ENCODE measurements at regions not wholly inside any gene's neighbourhood (a gene's known extent, or its start where the extent isn't known, plus 50 kb on each side); places are given as distances from the start of the nearest gene placed in this dataset.

GRCh38 chr9:78940121-78940855, 631.5 kb upstream of the TLE4 start:
- Histone ChIP-seq H3K27ac (no peak overlapping the region), H3K36me3 (no peaks in the 10 kb centered on the region), H3K4me1 (no peaks in the 10 kb centered on the region), H3K27me3 (no peaks in the 10 kb centered on the region), H3K9me3 (no peaks in the 10 kb centered on the region), H3K4me3 (no peak overlapping the region)
- no peak for DNase-seq
- intact Hi-C loops (cut with DNase I; ENCODE audit: low total_unique reads): no loop called here
- in situ Hi-C loops (cut with MboI; ENCODE audit: low pct_ligation_motif_present in 1 of 4, low pct_unique_long_range_greater_than_20kb in 1 of 4, low sequenced_read_pairs in 3 of 4): no loop called here
- no peak for TF ChIP-seq POLR2AphosphoS5 (IDR thresholded peaks at IDR 0.05)
- no peak for TF ChIP-seq CTCF (IDR thresholded peaks at IDR 0.05)
- no peak for TF ChIP-seq EP300 (IDR thresholded peaks at IDR 0.05; ENCODE audit: low read depth)
- TF ChIP-seq POLR2A (IDR thresholded peaks at IDR 0.05): no peak
- 33 to 81% methylated on average over 1 to 4 of the region's 4 CpGs for WGBS, 2 donors (ENCODE audit: low coverage in 1 of 2)

GRCh38 chr9:78954286-78954685, 617.5 kb upstream of the TLE4 start:
- DNase-seq: no peak
- Histone ChIP-seq H3K9me3 (peaks cover 0 to 4% of the 10 kb centered on the region in 2 donors), H3K27ac (no peak overlapping the region), H3K27me3 (no peaks in the 10 kb centered on the region), H3K4me1 (no peaks in the 10 kb centered on the region), H3K4me3 (no peak overlapping the region), H3K36me3 (no peaks in the 10 kb centered on the region)
- TF ChIP-seq POLR2AphosphoS5 (IDR thresholded peaks at IDR 0.05): no peak
- TF ChIP-seq CTCF (IDR thresholded peaks at IDR 0.05): no peak
- no peak for TF ChIP-seq EP300 (IDR thresholded peaks at IDR 0.05; ENCODE audit: low read depth)
- no peak for TF ChIP-seq POLR2A (IDR thresholded peaks at IDR 0.05)
- intact Hi-C loops (cut with DNase I; ENCODE audit: low total_unique reads): no loop called here
- 59 to 71% methylated on average over 2 of the region's 2 CpGs for WGBS, 2 donors (ENCODE audit: low coverage in 1 of 2)
- in situ Hi-C loops (cut with MboI; ENCODE audit: low pct_ligation_motif_present in 1 of 4, low pct_unique_long_range_greater_than_20kb in 1 of 4, low sequenced_read_pairs in 3 of 4): no loop called here

- DNase-seq: no peak
- no peaks in the 10 kb centered on the region for H3K4me1 ChIP-seq
- H3K9me3 ChIP-seq: peaks cover 4 to 5% of the 10 kb centered on the region in 2 donors
- no peaks in the 10 kb centered on the region for H3K27me3 ChIP-seq
- TF ChIP-seq EP300 (IDR thresholded peaks at IDR 0.05; ENCODE audit: low read depth) (no peak), CTCF (IDR thresholded peaks at IDR 0.05) (no peak), POLR2A (IDR thresholded peaks at IDR 0.05) (no peak), POLR2AphosphoS5 (IDR thresholded peaks at IDR 0.05) (no peak)
- in situ Hi-C loops (cut with MboI; ENCODE audit: low pct_ligation_motif_present in 1 of 4, low pct_unique_long_range_greater_than_20kb in 1 of 4, low sequenced_read_pairs in 3 of 4) (no loop called here), intact Hi-C loops (cut with DNase I; ENCODE audit: low total_unique reads) (no loop called here)
- no peak overlapping the region for H3K27ac ChIP-seq
- 70% methylated on average over 2 of the region's 2 CpGs; no CpG with 5 or more reads in 1 of the 2 donors for WGBS, 2 donors (ENCODE audit: low coverage in 1 of 2)
- H3K4me3 ChIP-seq: no peak overlapping the region
- no peaks in the 10 kb centered on the region for H3K36me3 ChIP-seq
Observed at GRCh38 chr9:78958892-78959291, 612.9 kb upstream of the TLE4 start.

GRCh38 chr9:78962156-78962555, 609.6 kb upstream of the TLE4 start:
- intact Hi-C loops (cut with DNase I; ENCODE audit: low total_unique reads): no loop called here
- H3K9me3 ChIP-seq: peaks cover 4 to 5% of the 10 kb centered on the region in 2 donors
- in situ Hi-C loops (cut with MboI; ENCODE audit: low pct_ligation_motif_present in 1 of 4, low pct_unique_long_range_greater_than_20kb in 1 of 4, low sequenced_read_pairs in 3 of 4): no loop called here
- no peaks in the 10 kb centered on the region for H3K4me1 ChIP-seq
- no peaks in the 10 kb centered on the region for H3K27me3 ChIP-seq
- WGBS, 2 donors (ENCODE audit: low coverage in 1 of 2): 37 to 42% methylated on average over 2 of the region's 2 CpGs
- H3K4me3 ChIP-seq: no peak overlapping the region
- no peaks in the 10 kb centered on the region for H3K36me3 ChIP-seq
- DNase-seq: no peak
- H3K27ac ChIP-seq: no peak overlapping the region
- TF ChIP-seq CTCF (IDR thresholded peaks at IDR 0.05) (no peak), EP300 (IDR thresholded peaks at IDR 0.05; ENCODE audit: low read depth) (no peak), POLR2AphosphoS5 (IDR thresholded peaks at IDR 0.05) (no peak), POLR2A (IDR thresholded peaks at IDR 0.05) (no peak)

Measured in transverse colon (tissue), 4 donors.